ENCODE measurements at regions not wholly inside any gene's neighbourhood (a gene's known extent, or its start where the extent isn't known, plus 50 kb on each side); places are given as distances from the start of the nearest gene placed in this dataset.

DNA sequence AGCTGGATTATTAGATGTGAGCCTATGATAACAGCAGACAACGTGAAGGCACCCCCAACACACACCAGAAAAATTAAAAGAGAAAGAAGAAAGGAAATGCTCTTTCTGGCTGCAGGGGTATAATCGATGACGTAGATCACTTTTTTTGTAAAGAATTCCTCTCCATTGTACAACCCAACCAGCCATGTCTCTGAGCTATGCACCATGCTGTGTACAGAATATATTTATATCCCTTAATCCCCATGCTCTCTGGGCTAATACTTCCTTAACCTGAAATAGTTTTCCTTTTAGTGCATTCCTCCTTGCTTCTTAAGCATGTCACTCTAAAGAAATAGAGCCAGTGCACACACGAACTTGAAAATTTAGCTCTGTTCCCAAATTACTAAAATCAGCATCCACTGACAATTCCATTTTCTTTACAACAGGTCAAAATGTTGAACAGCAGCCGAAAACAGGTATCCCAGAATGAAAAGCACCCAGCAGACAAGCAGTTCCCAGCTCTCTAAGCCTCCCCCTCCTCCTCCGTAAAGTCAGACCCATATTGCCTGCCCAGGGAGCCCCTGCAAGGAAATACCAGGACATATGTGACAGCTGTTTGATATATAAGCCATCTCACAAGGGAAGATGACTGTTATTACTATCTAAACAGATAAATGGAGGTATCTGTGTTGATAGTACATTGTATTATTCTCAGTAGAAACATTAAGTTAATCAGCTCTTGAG lies 247.4 kb upstream of the RAB6C start:
- DNase-seq = no peak

GRCh38 chr2:129732630-129733026 lies 246.8 kb upstream of the RAB6C start:
- peak; percentile 40 for DNase-seq

DNA sequence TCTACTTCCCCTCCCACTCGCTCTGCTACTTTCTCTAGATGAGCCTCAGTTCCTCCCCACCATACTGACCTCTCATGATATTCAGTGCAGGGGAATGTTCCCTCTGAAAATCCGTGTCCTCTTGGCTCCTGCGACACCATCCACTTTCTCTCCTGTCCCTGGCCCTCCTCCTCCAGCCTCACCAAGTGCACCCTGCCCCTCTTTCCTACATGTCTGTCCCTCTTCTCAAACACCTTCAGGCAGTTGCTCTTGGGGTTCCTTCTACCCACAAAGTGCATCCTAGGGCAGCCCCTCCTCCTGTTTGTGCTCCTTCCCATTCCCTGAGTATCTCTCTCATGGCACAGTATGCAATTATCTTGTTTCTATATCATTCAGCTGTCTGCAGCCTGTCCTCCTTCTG lies 246.4 kb upstream of the RAB6C start:
- no peak for DNase-seq

DNA sequence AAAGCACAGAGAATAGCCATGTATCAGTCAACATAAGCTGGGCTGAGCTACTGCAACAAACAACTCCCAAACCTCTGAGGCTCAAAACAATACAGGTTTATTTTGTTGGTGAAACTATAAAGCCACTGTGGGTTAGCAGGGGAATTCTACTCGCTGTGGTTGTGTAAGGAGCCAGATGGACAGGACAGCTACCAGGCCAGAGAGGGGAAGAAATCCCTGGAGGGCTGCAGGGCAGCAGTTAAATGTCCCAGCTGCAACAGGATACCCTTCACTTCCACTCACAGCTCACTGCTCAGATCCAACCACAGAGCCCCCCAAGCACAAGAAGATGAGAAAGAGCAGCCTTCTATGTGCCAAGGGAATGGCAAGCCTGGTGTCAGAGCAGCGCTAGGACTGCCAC lies 245.9 kb upstream of the RAB6C start:
- no peak for DNase-seq

DNA sequence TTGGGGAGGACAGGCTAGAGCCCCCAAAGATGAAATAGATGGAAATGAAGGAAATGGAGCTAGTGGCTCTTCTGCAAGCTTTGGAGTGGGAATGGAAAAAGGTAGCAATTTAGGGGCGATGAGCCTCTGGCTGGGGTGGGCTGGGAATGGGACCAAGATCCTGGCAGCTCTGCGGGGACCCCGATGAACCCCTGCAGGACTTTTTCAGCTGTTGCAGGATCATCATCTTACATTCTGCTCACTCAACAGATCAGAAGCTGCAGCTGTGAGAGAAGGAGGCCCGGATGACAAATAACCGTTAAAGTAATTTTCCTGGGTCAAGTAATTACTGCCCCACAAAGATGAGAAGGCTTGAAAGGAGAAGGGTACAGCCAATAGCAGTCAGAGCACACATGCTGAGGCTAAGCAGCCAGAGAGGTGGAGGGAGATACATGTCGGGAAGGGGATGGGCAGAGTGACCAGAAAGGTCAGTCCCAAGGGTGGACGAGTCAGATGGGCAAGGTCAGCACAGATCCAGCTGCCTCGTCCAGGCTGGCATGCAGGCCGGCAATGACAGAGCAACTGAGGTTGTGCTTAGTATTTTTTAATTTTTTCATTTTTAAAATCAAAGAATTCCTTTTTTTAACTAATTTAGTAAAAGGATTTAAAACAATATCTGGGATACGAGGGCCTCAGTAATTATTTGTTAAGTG lies 245.0 kb upstream of the RAB6C start:
- no peak for DNase-seq

- no peak for DNase-seq
These were observed 243.9 kb upstream of the RAB6C start for GRCh38 chr2:129735576-129735975.

DNA sequence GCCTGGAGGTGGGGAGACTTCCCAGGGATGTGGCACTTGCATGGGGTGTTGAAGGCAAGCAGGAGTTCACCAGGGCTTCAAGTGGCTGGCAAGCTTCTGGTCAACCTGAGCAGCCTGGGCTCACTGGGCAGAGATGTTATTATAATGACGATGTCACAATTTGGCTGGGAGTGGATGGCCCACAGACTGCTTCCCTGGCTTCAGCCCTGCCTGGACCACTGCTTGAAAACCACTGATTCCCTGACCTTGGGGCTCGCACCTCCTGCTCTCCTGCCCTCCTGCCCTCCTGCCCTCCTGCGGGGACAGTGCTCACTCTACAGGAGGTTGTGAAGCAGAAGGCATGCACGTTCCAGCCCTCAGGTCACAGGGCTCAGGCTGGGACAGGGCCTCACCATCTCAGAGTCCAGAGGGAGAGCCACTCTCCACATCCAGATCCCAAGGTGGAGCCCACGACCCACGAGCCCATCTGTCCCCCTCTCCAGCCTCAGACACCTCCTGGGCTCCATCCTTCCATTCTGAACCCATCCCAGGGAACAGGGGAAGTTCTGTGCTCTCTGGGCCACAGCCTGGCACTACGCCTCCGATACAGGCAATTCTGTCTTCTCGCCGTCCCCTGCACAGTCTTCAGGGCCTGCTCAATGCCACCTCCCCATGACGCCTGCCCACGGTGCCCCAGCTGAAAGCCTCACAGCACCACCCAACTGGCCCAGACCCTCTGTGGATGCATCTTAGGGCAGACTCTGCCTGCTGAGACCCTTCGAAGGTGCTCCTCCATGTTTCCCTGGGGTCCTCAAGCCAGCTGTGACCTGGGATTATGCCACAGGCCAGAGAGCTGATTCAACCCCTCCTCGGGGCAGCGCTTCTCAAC lies 241.6 kb upstream of the RAB6C start:
- DNase-seq = no peak

DNA sequence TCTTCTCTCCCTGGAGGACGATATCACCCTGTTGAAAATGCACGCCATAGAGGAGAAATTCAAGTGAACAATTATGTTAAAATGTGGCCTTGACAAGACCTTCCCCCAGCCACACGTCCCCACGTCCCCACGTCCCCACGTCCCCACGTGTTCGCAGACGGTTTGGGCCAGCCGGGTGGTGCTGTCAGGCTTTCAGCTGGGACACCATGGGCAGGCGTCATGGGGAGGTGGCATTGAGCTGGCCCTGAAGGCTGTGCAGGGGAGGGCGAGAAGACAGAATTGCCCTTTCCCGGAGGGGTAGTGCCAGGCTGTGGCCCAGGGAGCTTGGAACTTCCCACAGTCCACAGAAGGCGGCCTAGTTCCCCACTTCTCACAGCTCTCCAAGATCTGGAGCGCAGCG lies 240.7 kb upstream of the RAB6C start:
- no peak for DNase-seq

DNA sequence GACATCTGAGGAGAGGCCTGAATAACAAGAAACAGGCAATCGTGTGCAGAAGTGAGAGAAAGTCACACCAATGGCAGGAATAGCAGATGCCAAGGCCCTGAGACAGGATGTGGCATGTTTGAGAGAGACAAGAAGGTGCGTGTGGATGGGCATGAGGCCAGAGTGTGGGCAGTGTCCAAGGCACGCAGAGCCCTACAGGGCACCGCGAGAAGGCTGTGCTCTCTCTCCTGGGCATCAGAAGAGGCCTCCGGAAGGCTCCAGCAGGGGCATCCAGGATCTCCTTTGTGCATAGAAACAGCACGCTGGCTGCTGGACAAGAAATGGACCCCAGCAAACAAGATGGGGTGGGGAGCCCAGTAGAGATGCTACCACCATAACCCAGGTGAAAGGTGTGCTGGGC lies 239.0 kb upstream of the RAB6C start:
- no peak for DNase-seq

DNA sequence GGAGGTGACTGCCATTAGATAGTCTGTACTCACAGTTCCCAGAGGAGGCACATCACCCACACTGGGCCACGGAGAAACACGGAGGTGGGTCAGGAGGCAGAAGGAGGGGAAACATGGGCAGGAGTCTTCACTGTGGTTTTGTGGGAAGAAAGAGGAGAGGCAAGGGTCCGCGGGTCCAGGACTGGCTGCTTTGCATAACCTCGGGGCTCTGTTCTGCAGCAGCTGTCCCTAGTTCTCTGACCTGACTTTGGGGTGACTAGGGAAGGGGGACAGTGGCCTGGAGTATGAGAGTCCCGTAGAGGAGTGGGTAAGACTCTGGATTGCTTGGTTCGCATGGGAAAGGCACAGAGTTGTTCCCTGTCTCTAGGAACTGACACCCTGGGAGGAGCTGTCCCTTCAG lies 238.3 kb upstream of the RAB6C start:
- DNase-seq = no peak

DNA sequence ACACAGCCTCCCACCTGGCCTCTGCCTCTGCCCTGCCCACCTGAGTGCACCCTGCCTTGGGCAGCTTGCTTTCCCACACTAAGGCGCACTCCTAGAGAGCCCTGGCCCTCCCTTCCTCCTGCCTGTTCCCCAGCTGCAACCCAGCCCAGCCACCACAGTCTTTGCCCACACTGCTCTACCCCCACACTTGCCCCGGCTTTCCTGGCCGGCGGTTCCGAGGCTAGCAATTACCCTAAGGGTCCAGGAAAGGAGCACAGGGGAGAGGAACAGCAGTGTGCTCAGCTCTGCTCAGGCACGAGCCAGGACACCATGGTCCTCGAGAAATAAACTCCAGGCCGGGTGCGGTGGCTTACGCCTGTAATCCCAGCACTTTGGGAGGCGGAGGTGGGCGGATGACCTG lies 237.8 kb upstream of the RAB6C start:
- DNase-seq = no peak

DNA sequence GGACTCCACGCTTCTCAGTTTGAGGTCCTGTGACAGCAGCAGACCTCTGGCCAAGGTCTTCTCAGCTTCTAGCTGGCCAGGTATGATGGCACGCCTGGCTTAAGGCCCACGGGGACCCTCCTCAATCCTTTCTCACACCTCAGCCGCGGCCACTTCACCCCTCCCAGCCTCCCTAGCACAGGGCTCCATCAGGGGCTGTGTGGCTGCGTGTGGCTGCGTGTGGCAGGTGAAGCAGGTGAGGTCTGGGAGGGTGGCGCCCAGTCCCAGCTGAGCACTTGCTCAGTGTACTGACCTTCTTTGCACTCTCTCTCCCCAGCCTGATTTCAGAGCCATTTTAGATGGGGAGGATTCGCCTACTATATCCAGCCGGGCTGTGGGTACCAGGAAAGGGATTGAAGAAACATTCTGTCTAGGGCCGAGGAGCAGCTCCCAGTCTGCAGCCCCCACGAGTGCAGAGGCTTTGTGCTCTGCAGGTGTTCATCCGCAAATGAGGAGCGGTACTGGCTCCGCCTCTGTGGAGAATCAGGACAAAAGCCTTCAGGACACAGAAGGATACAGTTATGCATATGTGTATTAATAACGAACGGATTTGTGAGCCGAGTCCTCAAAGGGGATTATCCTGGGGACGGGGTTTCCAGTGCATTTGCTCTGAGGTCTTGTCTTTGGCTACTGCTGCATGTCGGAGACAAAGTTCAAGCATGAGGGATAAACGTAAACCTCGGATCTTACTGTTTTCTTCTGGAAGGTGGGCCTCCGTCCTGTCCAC lies 236.9 kb upstream of the RAB6C start:
- no peak for DNase-seq

DNA sequence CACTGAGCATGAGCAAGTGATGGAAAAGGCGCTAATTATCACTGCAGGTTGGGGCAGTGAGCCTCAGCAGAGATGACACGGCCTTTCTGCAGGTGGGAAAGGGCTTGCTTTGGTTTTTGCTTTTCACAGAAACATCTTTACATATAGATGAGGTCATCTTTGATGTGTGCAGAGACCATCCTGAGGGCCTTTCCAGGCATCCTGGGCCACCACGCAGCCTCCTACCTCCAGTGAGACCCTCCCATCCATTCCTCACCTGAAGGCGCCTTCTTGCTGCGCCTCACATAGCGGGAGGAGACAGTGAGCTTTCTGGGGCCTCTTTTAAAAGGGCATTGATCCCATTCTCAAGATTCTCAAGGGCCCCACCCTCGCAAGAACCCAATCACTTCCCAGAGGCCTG lies 235.3 kb upstream of the RAB6C start:
- no peak for DNase-seq

DNA sequence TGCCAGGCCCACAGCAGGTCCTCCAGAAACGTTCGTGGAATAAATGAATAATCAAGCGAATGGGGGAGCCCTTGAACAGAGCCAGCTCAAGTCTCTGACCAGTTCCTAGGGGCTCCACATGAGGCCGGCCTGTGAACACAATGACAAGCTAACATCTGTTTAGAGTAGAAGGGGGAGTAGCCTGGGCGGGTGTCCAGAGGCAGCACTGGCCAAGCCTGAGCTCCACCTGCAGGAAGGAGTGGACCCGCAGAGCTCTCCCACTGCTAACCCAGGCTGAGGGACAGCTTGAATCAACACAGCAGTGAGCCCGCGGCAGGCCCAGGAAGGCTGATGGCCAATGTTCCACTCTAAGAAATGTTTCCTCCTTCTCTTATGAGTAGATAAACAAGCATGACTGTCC lies 234.8 kb upstream of the RAB6C start:
- no peak for DNase-seq

GRCh38 chr2:129747500-129748125 lies 231.9 kb upstream of the RAB6C start:
- no peak for DNase-seq

DNA sequence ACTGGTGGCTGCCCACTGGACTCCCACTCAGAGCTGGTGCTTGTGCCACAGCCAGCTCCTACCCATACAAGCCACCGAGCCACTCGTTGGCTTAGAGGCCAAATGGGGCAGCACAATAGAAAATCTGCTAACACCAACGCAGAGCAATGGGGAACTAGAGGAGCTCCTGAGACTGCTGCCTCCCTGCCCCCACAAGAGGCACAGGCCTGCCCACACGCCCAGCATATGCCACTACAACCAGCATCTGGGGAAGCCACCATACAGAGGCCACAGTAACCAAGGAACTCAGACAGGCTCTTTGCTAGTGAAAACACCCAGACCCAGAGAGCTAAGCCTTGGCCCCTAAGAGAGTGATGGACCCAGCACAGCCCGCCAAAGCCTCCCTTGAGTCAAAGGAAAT lies 231.2 kb upstream of the RAB6C start:
- DNase-seq = no peak

DNA sequence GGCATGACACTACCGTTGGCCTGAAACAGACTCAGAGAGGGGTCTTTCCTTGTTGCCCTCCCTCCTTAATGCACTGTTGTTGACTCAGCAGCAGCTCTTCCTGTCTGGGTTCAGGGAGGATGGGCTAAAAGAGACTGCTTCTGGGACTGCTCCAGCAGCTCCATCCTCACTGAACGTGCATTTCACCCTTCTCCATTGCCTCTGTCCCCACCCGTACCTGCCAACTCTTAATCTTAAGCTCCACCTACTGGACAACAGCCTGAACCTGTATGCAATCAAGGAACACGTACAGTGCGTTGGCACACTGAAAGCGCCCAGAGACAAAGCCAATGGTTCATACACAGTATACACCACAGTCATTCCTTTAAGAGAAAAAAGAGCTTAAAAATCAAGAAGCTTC lies 230.8 kb upstream of the RAB6C start:
- DNase-seq = peak; percentile 74

- no peak for DNase-seq
These were observed 228.1 kb upstream of the RAB6C start for GRCh38 chr2:129751409-129751808.

DNA sequence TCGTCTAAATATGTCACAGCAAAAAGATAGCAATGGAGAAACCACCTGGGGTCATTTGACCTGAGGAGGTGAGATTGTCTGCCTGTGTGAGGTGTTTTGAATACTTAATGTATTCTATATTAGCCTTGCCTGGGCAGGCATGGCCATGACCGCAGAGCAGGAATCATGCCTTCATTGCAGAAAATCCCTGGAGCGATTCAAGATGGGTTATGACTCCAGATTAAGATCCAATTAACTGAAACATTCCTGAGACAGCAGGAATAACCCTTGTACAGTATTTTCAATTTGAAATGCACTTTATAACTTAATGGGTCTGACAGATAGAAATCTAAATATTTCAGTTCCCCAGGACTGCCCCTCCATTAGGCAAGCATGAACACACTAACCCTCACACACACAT lies 227.3 kb upstream of the RAB6C start:
- DNase-seq = no peak

DNA sequence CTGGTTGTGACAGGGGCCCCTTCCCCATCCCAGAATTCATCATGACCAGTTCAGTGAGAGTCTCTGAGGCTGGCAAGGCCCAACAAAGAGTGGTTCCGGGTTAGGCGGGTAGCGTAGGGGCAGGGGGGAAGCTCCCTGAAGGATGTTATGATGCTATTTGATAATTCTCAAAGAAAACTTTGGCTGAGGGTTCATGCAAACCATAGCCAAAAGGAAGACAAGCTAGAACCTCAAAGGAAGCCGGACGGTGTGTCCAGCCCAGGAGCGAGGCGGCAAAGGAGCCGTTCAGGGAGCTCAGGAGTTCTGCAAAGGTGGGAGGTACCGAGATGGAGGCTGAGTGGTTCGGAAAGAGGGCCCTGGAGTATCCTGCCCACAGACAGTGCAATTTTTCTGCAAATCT lies 226.8 kb upstream of the RAB6C start:
- no peak for DNase-seq

DNA sequence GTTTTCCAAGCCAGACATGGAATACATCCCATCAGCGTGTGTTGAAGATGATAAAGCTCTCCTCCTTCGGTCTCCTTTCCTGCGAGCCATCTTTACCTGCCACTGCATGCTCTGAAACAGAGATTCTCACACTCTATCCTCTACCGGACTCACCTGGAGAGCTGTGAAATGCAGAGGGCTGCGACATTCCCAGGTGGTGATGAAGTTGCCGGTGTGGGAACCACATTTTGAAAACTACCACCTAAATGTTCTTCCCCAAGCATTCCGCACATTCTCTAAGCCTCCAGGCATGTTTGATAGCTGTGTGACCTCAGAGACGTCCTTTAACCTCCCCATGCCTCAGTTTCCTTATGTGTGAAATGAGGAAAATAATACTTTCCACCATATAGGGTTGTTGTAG lies 226.2 kb upstream of the RAB6C start:
- DNase-seq = no peak

GRCh38 chr2:129754421-129754820 lies 225.0 kb upstream of the RAB6C start:
- DNase-seq = peak; percentile 80

- DNase-seq = no peak
These were observed 224.6 kb upstream of the RAB6C start for GRCh38 chr2:129754831-129755230.

Measured in NCI-H510A treated with DMSO at 0.1 percent for 48 hours (cell line).